ENCODE measurements at regions not wholly inside any gene's neighbourhood (a gene's known extent, or its start where the extent isn't known, plus 50 kb on each side); places are given as distances from the start of the nearest gene placed in this dataset.

DNA sequence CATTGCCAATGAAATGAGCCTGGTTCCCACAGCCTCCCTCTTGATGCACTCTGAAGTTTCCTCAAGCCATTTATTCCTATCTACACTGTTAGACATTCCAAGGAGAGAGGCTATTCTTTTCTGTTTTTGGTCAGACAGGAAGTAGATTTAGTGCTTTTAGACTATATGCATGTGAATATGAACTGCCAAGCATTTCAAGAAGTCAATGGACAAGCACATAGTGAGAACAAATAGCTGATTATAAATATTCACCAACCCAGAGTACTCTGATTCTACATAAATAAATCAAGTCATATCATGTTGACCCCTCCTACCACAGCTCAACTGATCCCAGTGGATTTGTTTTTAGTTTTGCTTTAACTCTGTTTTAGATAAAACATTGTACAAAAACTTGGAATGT is 412.5 kb upstream of the RARB start:
- no peak overlapping the region for H3K9ac ChIP-seq (ENCODE audit: low read depth, low read length)
- H3K9me3 ChIP-seq (ENCODE audit: control insufficient read depth, insufficient read depth, low read length): no peaks in the 10 kb centered on the region
- H3K36me3 ChIP-seq (ENCODE audit: insufficient read depth, low read length): no peaks in the 10 kb centered on the region
- H3K4me1 ChIP-seq (ENCODE audit: insufficient read depth, low read length): no peaks in the 10 kb centered on the region

DNA sequence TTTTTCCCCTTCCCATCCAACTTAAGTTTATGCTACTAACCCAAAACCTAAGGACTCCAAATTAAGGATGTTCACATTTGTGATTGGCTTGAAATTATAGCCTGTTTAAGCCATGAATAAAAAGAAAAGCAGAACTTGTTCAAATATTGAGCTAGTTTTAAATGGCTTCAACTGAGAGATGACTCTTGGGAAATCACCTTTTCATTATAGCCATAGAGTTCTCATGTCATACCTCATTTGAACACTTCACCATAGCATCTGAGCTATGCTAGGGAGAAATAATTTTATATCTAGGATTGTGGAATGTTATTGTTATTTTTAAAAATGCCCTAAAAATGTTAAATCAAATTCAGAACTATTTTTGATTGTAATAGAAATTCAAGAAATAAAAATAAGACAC is 409.2 kb upstream of the RARB start:
- H3K9ac ChIP-seq (ENCODE audit: low read depth, low read length): no peak overlapping the region
- no peaks in the 10 kb centered on the region for H3K36me3 ChIP-seq (ENCODE audit: insufficient read depth, low read length)
- no peaks in the 10 kb centered on the region for H3K9me3 ChIP-seq (ENCODE audit: control insufficient read depth, insufficient read depth, low read length)
- no peaks in the 10 kb centered on the region for H3K4me1 ChIP-seq (ENCODE audit: insufficient read depth, low read length)

DNA sequence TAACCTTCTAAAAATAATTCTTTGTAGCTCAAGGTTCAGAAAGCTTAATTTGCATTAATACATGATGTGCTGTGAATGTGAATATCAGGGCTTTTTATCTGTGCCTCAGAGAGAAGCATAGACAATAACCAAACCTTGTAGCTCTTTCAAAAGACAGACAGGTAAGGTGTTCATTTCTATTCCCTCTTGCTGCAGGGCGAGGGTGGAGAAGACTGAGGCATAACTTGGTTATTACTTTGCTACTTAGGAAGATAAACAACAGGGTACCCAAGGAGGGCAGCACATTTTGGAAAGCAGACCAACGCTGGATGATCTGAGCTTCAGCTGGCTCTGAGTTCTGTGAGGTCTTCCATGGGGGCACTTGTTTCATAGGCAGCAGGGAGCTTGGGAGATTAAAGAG is 408.6 kb upstream of the RARB start:
- no peak overlapping the region for H3K9ac ChIP-seq (ENCODE audit: low read depth, low read length)
- no peaks in the 10 kb centered on the region for H3K36me3 ChIP-seq (ENCODE audit: insufficient read depth, low read length)
- no peaks in the 10 kb centered on the region for H3K9me3 ChIP-seq (ENCODE audit: control insufficient read depth, insufficient read depth, low read length)
- H3K4me1 ChIP-seq (ENCODE audit: insufficient read depth, low read length): no peaks in the 10 kb centered on the region

DNA sequence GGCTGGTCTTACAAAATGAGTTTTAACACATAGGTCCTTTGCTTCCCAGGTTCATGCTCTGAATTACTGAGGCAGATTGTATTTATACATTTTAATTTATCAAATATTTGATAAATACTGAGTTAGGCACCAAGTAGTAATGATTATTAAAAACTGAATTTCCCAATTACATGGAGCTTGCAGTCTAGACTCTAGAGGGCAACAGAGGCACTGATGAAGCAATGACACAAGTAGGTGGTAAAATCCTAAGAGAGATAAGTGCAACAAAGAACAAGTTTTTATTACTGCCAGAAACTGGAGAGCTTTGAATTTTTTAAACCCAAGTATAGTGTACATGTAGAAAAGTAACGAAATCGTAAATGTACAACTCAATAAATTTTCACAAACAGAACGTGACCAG is 406.2 kb upstream of the RARB start:
- H3K9me3 ChIP-seq (ENCODE audit: control insufficient read depth, insufficient read depth, low read length): no peaks in the 10 kb centered on the region
- H3K4me1 ChIP-seq (ENCODE audit: insufficient read depth, low read length): no peaks in the 10 kb centered on the region

DNA sequence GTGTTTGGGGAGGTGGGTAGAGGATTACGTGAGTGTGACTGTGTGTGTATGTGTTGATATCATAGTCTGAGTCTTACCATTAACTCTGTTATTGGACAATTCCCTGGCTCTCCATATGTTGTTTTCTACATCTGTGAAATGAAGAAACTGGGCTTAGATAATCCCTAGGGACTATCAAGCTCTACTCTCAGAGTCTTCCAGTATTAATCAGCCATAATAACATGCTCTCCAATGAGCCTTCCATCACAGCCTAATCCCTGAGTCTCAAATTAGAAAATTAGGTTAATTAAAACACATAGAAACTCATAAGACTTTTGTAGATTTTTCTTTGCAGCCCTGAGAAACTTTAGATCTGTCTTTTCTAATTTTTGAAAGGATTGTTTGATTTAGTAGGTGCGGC is 404.2 kb upstream of the RARB start:
- Histone ChIP-seq H3K4me1 (ENCODE audit: insufficient read depth, low read length) (no peaks in the 10 kb centered on the region), H3K9ac (ENCODE audit: low read depth, low read length) (no peak overlapping the region), H3K36me3 (ENCODE audit: insufficient read depth, low read length) (no peaks in the 10 kb centered on the region), H3K9me3 (ENCODE audit: control insufficient read depth, insufficient read depth, low read length) (no peaks in the 10 kb centered on the region)

More for the DNA sequence above, 406.2 kb upstream of the RARB start:
- Histone ChIP-seq H3K36me3 (ENCODE audit: insufficient read depth, low read length) (no peaks in the 10 kb centered on the region), H3K9ac (ENCODE audit: low read depth, low read length) (no peak overlapping the region)

DNA sequence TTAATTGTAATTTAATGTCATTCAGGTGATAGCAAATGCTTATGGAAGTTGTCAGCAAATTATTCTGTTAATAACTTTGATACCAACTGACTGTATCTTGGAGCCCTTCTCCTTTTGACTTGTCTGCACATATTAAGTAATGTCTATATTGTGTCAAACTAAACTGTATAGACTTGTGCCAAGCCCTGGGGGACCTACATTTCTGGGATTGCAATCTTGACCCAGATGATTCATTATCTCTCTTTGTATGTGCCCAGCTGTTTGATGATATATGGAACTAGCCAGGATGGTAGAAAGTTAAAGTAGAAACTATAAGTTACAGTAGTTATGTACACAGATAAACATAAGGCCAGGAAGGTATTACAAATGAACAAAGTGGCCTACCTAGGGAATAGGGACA is 402.8 kb upstream of the RARB start:
- Histone ChIP-seq H3K9ac (ENCODE audit: low read depth, low read length) (no peak overlapping the region), H3K36me3 (ENCODE audit: insufficient read depth, low read length) (no peaks in the 10 kb centered on the region), H3K9me3 (ENCODE audit: control insufficient read depth, insufficient read depth, low read length) (no peaks in the 10 kb centered on the region), H3K4me1 (ENCODE audit: insufficient read depth, low read length) (no peaks in the 10 kb centered on the region)

DNA sequence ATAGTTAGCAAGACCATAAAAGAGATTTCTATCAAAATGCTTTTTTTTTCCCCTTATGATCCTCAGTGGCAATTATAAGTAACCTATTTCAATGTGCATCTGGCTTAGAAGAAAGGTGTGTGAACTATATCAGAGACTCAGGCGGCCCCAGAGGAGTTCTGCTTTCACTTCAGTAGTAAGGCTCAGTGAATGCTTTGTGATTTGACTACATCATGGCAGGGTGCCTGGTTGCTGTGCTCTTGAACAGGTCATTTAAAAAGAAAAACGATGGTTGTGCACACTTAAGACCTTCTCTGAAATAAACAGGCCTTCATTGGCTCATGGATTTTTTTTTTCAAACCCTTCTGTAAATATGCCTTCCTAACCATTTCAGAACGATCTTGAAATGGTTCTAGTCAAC is 400.4 kb upstream of the RARB start:
- H3K9ac ChIP-seq (ENCODE audit: low read depth, low read length): no peak overlapping the region
- no peaks in the 10 kb centered on the region for H3K9me3 ChIP-seq (ENCODE audit: control insufficient read depth, insufficient read depth, low read length)
- H3K36me3 ChIP-seq (ENCODE audit: insufficient read depth, low read length): no peaks in the 10 kb centered on the region
- H3K4me1 ChIP-seq (ENCODE audit: insufficient read depth, low read length): no peaks in the 10 kb centered on the region

DNA sequence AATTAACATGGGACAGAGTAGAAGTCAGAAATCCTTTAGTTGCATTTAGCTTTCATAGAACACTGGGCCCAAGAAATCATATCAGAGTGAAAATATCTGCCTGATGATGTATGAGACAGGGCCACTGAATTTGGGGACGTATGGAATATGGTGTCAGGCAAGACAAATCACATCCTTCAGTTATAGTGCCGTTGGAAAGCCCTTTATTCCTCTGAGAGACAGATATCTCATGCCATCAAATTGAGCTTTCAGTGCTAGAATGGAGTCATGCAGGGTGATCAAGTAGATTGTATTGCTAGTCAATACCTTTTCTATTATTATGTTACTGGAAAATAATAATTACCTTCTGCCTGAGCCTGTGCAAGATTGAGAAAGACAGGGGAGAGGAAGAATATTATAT is 398.2 kb upstream of the RARB start:
- Histone ChIP-seq H3K4me1 (ENCODE audit: insufficient read depth, low read length) (no peaks in the 10 kb centered on the region), H3K9ac (ENCODE audit: low read depth, low read length) (no peak overlapping the region), H3K36me3 (ENCODE audit: insufficient read depth, low read length) (no peaks in the 10 kb centered on the region), H3K9me3 (ENCODE audit: control insufficient read depth, insufficient read depth, low read length) (no peaks in the 10 kb centered on the region)

DNA sequence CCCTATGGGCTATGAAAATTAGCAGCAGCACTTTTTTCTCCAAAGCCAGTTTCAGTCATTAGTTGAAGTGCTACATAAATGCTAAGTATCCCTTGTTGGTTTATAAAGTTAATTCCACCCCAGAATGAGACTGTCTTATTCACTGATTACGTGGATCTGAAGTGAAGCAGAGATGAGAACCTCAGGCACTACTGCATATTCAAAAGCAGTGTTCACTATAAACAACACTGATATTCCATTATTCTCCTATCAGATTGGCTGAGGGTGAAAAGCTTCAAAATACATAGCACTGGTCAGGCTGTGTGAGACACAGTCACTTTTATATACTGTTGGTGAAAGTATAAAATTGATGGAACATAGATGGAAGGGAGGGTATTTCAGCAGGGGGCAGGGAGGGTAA is 395.7 kb upstream of the RARB start:
- H3K9me3 ChIP-seq (ENCODE audit: control insufficient read depth, insufficient read depth, low read length): no peaks in the 10 kb centered on the region
- H3K9ac ChIP-seq (ENCODE audit: low read depth, low read length): no peak overlapping the region
- no peaks in the 10 kb centered on the region for H3K4me1 ChIP-seq (ENCODE audit: insufficient read depth, low read length)
- no peaks in the 10 kb centered on the region for H3K36me3 ChIP-seq (ENCODE audit: insufficient read depth, low read length)

DNA sequence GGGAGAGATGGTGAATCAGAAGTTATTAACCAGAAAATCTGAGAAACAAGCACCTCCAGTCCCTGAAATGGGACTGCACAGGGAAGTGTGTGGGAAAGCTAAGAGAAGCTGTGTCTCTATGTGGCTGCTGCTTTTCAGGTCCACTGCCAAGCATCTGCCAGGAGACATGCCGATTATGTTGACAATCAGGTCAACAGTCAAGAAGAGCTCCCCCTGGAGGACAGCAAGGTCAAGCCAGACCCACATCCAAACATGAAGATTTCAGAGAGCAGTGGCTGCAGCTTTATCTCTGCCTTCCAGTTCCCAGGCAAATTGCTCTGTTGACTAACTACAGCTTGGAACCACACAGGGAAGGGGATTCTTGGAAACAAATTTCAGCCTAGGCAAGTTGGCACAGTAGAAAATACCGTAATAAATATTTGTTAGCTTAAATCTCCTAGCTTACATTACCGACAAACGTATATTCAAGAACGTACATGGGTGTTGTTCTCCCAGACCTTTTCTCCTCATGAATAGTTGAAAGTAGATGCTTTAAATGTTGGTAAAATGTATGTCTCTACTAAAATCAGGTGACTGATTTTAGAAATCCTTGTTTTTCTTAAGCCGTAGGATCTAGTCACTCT is 394.5 kb upstream of the RARB start:
- no peaks in the 10 kb centered on the region for H3K9me3 ChIP-seq (ENCODE audit: control insufficient read depth, insufficient read depth, low read length)
- H3K36me3 ChIP-seq (ENCODE audit: insufficient read depth, low read length): no peaks in the 10 kb centered on the region
- no peak overlapping the region for H3K9ac ChIP-seq (ENCODE audit: low read depth, low read length)
- no peaks in the 10 kb centered on the region for H3K4me1 ChIP-seq (ENCODE audit: insufficient read depth, low read length)

DNA sequence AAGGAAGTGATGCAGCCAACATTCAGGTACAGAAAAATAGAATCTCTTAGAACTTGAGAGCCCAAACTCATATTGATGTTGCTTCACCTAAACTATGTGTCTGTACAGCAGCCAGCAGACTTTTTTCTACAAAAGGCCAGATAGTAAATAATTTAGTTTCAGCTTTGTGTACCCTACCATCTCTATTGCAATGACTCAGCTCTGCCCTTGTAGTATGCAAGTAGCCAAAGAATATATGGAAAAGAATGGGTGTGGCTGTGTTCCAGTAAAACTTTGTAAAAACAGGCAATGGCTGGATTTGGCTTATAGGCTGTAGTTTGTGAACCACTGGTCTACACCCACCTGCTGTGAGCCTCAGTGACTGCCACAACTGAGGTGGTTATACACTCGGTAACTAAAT is 392.5 kb upstream of the RARB start:
- Histone ChIP-seq H3K4me1 (ENCODE audit: insufficient read depth, low read length) (no peaks in the 10 kb centered on the region), H3K36me3 (ENCODE audit: insufficient read depth, low read length) (no peaks in the 10 kb centered on the region), H3K9ac (ENCODE audit: low read depth, low read length) (no peak overlapping the region), H3K9me3 (ENCODE audit: control insufficient read depth, insufficient read depth, low read length) (no peaks in the 10 kb centered on the region)

DNA sequence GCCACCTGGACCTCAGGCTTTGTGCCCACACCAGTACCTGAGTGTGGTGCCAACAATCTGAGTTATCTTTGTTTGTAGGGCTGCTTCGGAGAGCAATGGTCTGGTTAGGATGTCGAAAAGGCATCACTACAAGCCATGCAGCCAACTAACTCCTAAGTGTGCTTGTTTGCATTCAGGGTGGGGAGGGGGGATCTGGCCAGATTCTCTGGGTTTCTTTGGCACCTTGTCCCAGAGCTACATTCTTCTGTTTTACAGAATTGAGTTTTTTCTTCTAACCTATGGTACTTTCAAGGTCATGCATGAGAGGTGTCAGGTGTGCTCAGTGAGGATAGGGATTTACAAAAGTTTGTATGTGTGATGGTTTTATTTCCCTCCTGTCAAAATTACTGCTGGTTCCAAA is 391.4 kb upstream of the RARB start:
- Histone ChIP-seq H3K9ac (ENCODE audit: low read depth, low read length) (no peak overlapping the region), H3K36me3 (ENCODE audit: insufficient read depth, low read length) (no peaks in the 10 kb centered on the region), H3K9me3 (ENCODE audit: control insufficient read depth, insufficient read depth, low read length) (no peaks in the 10 kb centered on the region), H3K4me1 (ENCODE audit: insufficient read depth, low read length) (no peaks in the 10 kb centered on the region)

DNA sequence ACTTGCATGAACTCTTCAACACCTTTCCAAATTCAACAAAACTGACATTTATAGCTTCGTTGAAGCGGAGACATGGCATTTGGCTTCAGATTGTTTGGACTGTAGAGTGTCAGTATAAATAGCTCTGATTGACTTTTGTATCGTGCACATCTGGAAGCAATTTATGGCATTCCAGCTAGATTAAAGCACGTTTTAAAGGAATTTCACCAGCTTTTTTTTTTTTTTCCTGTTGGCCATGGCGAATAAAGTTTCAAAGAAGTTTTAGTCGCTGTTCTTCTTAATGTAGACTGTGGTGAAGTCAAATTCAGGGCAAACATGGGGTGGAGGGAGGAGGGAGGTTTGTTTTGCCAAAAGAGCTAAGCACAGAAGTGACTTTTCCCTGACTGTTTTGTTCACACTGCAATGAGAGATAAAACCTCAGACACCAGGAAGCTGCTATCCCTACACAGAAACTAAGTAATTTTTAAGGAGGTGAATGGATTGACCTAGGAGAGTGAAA is 391.0 kb upstream of the RARB start:
- Histone ChIP-seq H3K4me1 (ENCODE audit: insufficient read depth, low read length) (no peaks in the 10 kb centered on the region), H3K9me3 (ENCODE audit: control insufficient read depth, insufficient read depth, low read length) (no peaks in the 10 kb centered on the region), H3K36me3 (ENCODE audit: insufficient read depth, low read length) (no peaks in the 10 kb centered on the region), H3K9ac (ENCODE audit: low read depth, low read length) (no peak overlapping the region)

DNA sequence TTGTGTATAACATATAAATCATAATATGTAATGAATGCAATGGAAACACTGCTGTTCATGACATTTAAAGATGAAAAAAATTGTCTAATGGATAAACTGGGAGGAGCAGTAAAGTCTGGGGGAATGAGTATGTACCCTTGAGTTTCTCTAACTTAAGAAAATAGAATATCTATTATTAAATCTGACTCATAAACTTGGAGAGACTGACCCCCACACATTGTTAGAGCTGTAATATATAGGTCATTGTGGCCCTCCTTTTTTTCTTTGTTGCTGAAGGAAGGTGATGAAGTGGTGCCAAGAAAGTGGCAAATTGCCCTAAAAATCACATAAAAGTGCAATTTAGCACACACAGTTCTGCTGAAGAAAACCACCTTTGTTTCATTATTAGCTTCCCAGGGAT is 389.8 kb upstream of the RARB start:
- Histone ChIP-seq H3K9me3 (ENCODE audit: control insufficient read depth, insufficient read depth, low read length) (no peaks in the 10 kb centered on the region), H3K4me1 (ENCODE audit: insufficient read depth, low read length) (no peaks in the 10 kb centered on the region), H3K36me3 (ENCODE audit: insufficient read depth, low read length) (no peaks in the 10 kb centered on the region), H3K9ac (ENCODE audit: low read depth, low read length) (no peak overlapping the region)

DNA sequence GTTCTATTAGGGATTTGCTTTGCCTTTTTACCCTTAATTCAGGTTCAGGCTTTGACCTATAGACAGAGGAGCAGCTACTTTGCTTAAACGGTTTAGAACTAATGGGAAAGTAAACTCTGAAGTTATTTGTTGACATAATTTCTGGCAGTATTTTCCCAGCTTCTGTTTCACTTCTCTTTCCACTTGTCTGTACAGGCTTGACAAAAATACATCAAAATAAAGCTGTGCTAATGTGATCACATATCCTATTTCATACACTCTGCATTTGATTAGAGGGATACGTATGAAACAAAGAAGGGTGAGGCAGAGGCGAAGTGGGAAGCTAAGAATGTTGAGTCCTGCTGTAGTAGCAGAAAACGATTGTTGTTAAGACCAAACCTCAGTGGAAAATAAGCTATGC is 389.1 kb upstream of the RARB start:
- Histone ChIP-seq H3K9me3 (ENCODE audit: control insufficient read depth, insufficient read depth, low read length) (no peaks in the 10 kb centered on the region), H3K9ac (ENCODE audit: low read depth, low read length) (no peak overlapping the region), H3K4me1 (ENCODE audit: insufficient read depth, low read length) (no peaks in the 10 kb centered on the region), H3K36me3 (ENCODE audit: insufficient read depth, low read length) (no peaks in the 10 kb centered on the region)

DNA sequence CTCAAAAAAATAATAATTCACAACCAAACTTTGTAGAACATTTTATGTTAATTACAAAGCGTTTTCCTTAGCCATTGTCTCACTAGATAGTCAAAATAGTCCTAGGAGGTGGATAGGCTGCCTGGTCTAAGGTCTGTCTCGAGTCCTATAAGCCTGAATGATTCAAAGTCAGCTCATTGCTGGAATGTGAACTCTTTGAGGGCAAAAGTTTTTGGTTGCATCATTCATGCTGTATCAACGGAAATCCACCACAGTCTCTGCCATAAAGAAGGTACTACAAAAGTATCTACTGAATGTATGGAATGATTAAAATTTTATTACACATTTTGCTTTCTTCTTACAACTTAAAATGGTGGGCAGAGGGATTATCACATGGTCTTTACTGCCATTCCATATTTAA is 387.3 kb upstream of the RARB start:
- Histone ChIP-seq H3K4me1 (ENCODE audit: insufficient read depth, low read length) (no peaks in the 10 kb centered on the region), H3K36me3 (ENCODE audit: insufficient read depth, low read length) (no peaks in the 10 kb centered on the region)

More for the DNA sequence above, 387.3 kb upstream of the RARB start:
- H3K9ac ChIP-seq (ENCODE audit: low read depth, low read length): no peak overlapping the region
- no peaks in the 10 kb centered on the region for H3K9me3 ChIP-seq (ENCODE audit: control insufficient read depth, insufficient read depth, low read length)

Data from ES-I3 (cell line).